ENCODE measurements at regions not wholly inside any gene's neighbourhood (a gene's known extent, or its start where the extent isn't known, plus 50 kb on each side); places are given as distances from the start of the nearest gene placed in this dataset.
"Not testable (repeated sequence)": the region's sequence is repeated elsewhere in the genome, so short reads cannot be mapped to it uniquely, and the experiment has no call there.

GRCh38 chr4:111399623-111400022 is 745.6 kb upstream of the FAM241A start:
- no peaks in the 10 kb centered on the region for H3K36me3 Mint-ChIP-seq
- peaks cover 3% of the 10 kb centered on the region for H3K9me3 Mint-ChIP-seq (ENCODE audit: low read depth)
- H3K4me3 Mint-ChIP-seq, result no peak overlapping the region
- ATAC-seq, result no peak
- DNase-seq, result no peak
- CTCF ChIA-PET, result no interaction called here
- H3K27ac Mint-ChIP-seq, result no peak overlapping the region
- no peaks in the 10 kb centered on the region for H3K4me1 Mint-ChIP-seq
- no peaks in the 10 kb centered on the region for H3K27me3 Mint-ChIP-seq

GRCh38 chr4:111400741-111401140 is 744.5 kb upstream of the FAM241A start:
- Mint-ChIP-seq H3K27ac (no peak overlapping the region), H3K4me3 (no peak overlapping the region), H3K36me3 (no peaks in the 10 kb centered on the region), H3K4me1 (no peaks in the 10 kb centered on the region), H3K27me3 (no peaks in the 10 kb centered on the region), H3K9me3 (ENCODE audit: low read depth) (peaks cover 5% of the 10 kb centered on the region)
- no peak for ATAC-seq
- CTCF ChIA-PET, result no interaction called here
- no peak for DNase-seq

GRCh38 chr4:111404673-111405072 is 740.6 kb upstream of the FAM241A start:
- no peaks in the 10 kb centered on the region for H3K4me1 Mint-ChIP-seq
- CTCF ChIA-PET, result no interaction called here

GRCh38 chr4:111405989-111406388 is 739.3 kb upstream of the FAM241A start:
- H3K4me1 Mint-ChIP-seq, result no peaks in the 10 kb centered on the region
- no peaks in the 10 kb centered on the region for H3K36me3 Mint-ChIP-seq
- CTCF ChIA-PET, result no interaction called here
- DNase-seq (no peak), ATAC-seq (no peak)
- H3K9me3 Mint-ChIP-seq (ENCODE audit: low read depth), result peaks cover 5% of the 10 kb centered on the region
- no peak overlapping the region for H3K4me3 Mint-ChIP-seq
- H3K27me3 Mint-ChIP-seq, result no peaks in the 10 kb centered on the region
- no peak overlapping the region for H3K27ac Mint-ChIP-seq

More at GRCh38 chr4:111404673-111405072, 740.6 kb upstream of the FAM241A start:
- no peak for ATAC-seq
- Mint-ChIP-seq H3K27me3 (no peaks in the 10 kb centered on the region), H3K27ac (no peak overlapping the region), H3K36me3 (no peaks in the 10 kb centered on the region), H3K4me3 (no peak overlapping the region), H3K9me3 (ENCODE audit: low read depth) (peaks cover 5% of the 10 kb centered on the region)
- DNase-seq, result no peak

- no peak for DNase-seq
- H3K36me3 Mint-ChIP-seq, result no peaks in the 10 kb centered on the region
- H3K4me3 Mint-ChIP-seq, result no peak overlapping the region
- no peaks in the 10 kb centered on the region for H3K27me3 Mint-ChIP-seq
- CTCF ChIA-PET, result no interaction called here
- H3K27ac Mint-ChIP-seq, result no peak overlapping the region
- ATAC-seq, result no peak
- H3K9me3 Mint-ChIP-seq (ENCODE audit: low read depth), result no peaks in the 10 kb centered on the region
- no peaks in the 10 kb centered on the region for H3K4me1 Mint-ChIP-seq
Measured at GRCh38 chr4:111410571-111410970, 734.7 kb upstream of the FAM241A start.

GRCh38 chr4:111417521-111417920 is 727.7 kb upstream of the FAM241A start:
- no peak for ATAC-seq
- Mint-ChIP-seq H3K27ac (no peak overlapping the region), H3K36me3 (no peaks in the 10 kb centered on the region), H3K4me3 (no peak overlapping the region), H3K4me1 (no peaks in the 10 kb centered on the region), H3K9me3 (ENCODE audit: low read depth) (no peaks in the 10 kb centered on the region), H3K27me3 (no peaks in the 10 kb centered on the region)
- CTCF ChIA-PET, result no interaction called here
- DNase-seq, result no peak

GRCh38 chr4:111433441-111433840 is 711.8 kb upstream of the FAM241A start:
- H3K27me3 Mint-ChIP-seq, result no peaks in the 10 kb centered on the region
- CTCF ChIA-PET, result no interaction called here
- H3K4me3 Mint-ChIP-seq, result no peak overlapping the region
- DNase-seq, result no peak
- no peak overlapping the region for H3K27ac Mint-ChIP-seq
- peaks cover 10% of the 10 kb centered on the region for H3K9me3 Mint-ChIP-seq (ENCODE audit: low read depth)
- no peaks in the 10 kb centered on the region for H3K4me1 Mint-ChIP-seq
- no peaks in the 10 kb centered on the region for H3K36me3 Mint-ChIP-seq
- ATAC-seq, result no peak

GRCh38 chr4:111434586-111434985 is 710.7 kb upstream of the FAM241A start:
- peaks cover 10% of the 10 kb centered on the region for H3K9me3 Mint-ChIP-seq (ENCODE audit: low read depth)
- H3K27ac Mint-ChIP-seq, result no peak overlapping the region
- CTCF ChIA-PET, result no interaction called here
- DNase-seq, result no peak
- H3K36me3 Mint-ChIP-seq, result no peaks in the 10 kb centered on the region
- no peaks in the 10 kb centered on the region for H3K27me3 Mint-ChIP-seq
- no peak for ATAC-seq
- no peak overlapping the region for H3K4me3 Mint-ChIP-seq
- no peaks in the 10 kb centered on the region for H3K4me1 Mint-ChIP-seq

- CTCF ChIA-PET, result no interaction called here
- no peak for DNase-seq
- ATAC-seq, result no peak
- Mint-ChIP-seq H3K9me3 (ENCODE audit: low read depth) (peaks cover 10% of the 10 kb centered on the region), H3K27ac (no peak overlapping the region), H3K27me3 (no peaks in the 10 kb centered on the region), H3K36me3 (no peaks in the 10 kb centered on the region), H3K4me3 (no peak overlapping the region), H3K4me1 (no peaks in the 10 kb centered on the region)
Measured at GRCh38 chr4:111435986-111436744, 709.1 kb upstream of the FAM241A start.

- no peaks in the 10 kb centered on the region for H3K36me3 Mint-ChIP-seq
- CTCF ChIA-PET, result no interaction called here
- no peak overlapping the region for H3K27ac Mint-ChIP-seq
- DNase-seq (no peak), ATAC-seq (no peak)
- H3K27me3 Mint-ChIP-seq, result no peaks in the 10 kb centered on the region
- H3K4me3 Mint-ChIP-seq, result no peak overlapping the region
- peaks cover 5% of the 10 kb centered on the region for H3K9me3 Mint-ChIP-seq (ENCODE audit: low read depth)
- H3K4me1 Mint-ChIP-seq, result no peaks in the 10 kb centered on the region
Measured at GRCh38 chr4:111441687-111442086, 703.6 kb upstream of the FAM241A start.

GRCh38 chr4:111444836-111445235 is 700.4 kb upstream of the FAM241A start:
- CTCF ChIA-PET; ATAC-seq; DNase-seq; H3K36me3 Mint-ChIP-seq; H3K27ac Mint-ChIP-seq; H3K9me3 Mint-ChIP-seq (ENCODE audit: low read depth); H3K27me3 Mint-ChIP-seq; H3K4me1 Mint-ChIP-seq; H3K4me3 Mint-ChIP-seq: not testable (repeated sequence)

- Mint-ChIP-seq H3K27me3 (no peaks in the 10 kb centered on the region), H3K27ac (no peak overlapping the region), H3K4me1 (no peaks in the 10 kb centered on the region), H3K9me3 (ENCODE audit: low read depth) (peaks cover 2% of the 10 kb centered on the region), H3K36me3 (no peaks in the 10 kb centered on the region), H3K4me3 (no peak overlapping the region)
- DNase-seq, result no peak
- CTCF ChIA-PET, result no interaction called here
- no peak for ATAC-seq
Measured at GRCh38 chr4:111449657-111450056, 695.6 kb upstream of the FAM241A start.

- ATAC-seq, result no peak
- Mint-ChIP-seq H3K27ac (no peak overlapping the region), H3K27me3 (no peaks in the 10 kb centered on the region), H3K9me3 (ENCODE audit: low read depth) (peaks cover under 1% of the 10 kb centered on the region), H3K4me3 (no peak overlapping the region), H3K36me3 (no peaks in the 10 kb centered on the region), H3K4me1 (no peaks in the 10 kb centered on the region)
- CTCF ChIA-PET, result no interaction called here
- DNase-seq, result no peak
Measured at GRCh38 chr4:111450867-111451266, 694.4 kb upstream of the FAM241A start.

- no peaks in the 10 kb centered on the region for H3K27me3 Mint-ChIP-seq
- DNase-seq, result no peak
- H3K4me1 Mint-ChIP-seq, result no peaks in the 10 kb centered on the region
- no peak overlapping the region for H3K27ac Mint-ChIP-seq
- CTCF ChIA-PET, result no interaction called here
- no peak for ATAC-seq
- no peaks in the 10 kb centered on the region for H3K36me3 Mint-ChIP-seq
- no peak overlapping the region for H3K4me3 Mint-ChIP-seq
- no peaks in the 10 kb centered on the region for H3K9me3 Mint-ChIP-seq (ENCODE audit: low read depth)
Measured at GRCh38 chr4:111453216-111453615, 692.0 kb upstream of the FAM241A start.

GRCh38 chr4:111454961-111455360 is 690.3 kb upstream of the FAM241A start:
- DNase-seq, result no peak
- ATAC-seq, result no peak
- H3K4me3 Mint-ChIP-seq, result no peak overlapping the region
- CTCF ChIA-PET, result no interaction called here
- no peaks in the 10 kb centered on the region for H3K4me1 Mint-ChIP-seq
- no peak overlapping the region for H3K27ac Mint-ChIP-seq
- H3K27me3 Mint-ChIP-seq, result no peaks in the 10 kb centered on the region
- no peaks in the 10 kb centered on the region for H3K36me3 Mint-ChIP-seq
- H3K9me3 Mint-ChIP-seq (ENCODE audit: low read depth), result no peaks in the 10 kb centered on the region

All from activated CD8-positive, alpha-beta memory T cell treated with anti-CD3 and anti-CD28 coated beads, Interleukin-2, amount 10 ng/mL, durations not matched to agents 7 days and 5 days (primary cell).